Adrenal gland (tissue), 5 donors: ENCODE measurements at regions not wholly inside any gene's neighbourhood (a gene's known extent, or its start where the extent isn't known, plus 50 kb on each side); places are given as distances from the start of the nearest gene placed in this dataset.

Experiments
- POLR2A ChIP-seq, 2 donors: fragments of 450-650 bp; IDR thresholded peaks; one replicate each; pipeline ENCODE4 v1.6.1; 2017; ENCODE audit warnings: antibody characterized with exemption in 2 of 2, mild to moderate bottlenecking in 2 of 2, moderate library complexity in 1 of 2
- TF ChIP-seq, protein P1 (sequence below), 6 experiments: fragments of 450-650 bp in 4 of 6; fragments of 200-600 bp in 2 of 6; sonication (generic) in 1 of 6; IDR thresholded peaks; 1 replicate in 5 of 6; 2 replicates in 1 of 6; pipeline versions ENCODE4 v1.5.1 to v1.8.0; 2016 to 2021; ENCODE audit warnings: antibody characterized with exemption in 6 of 6, mild to moderate bottlenecking in 2 of 6, moderate library complexity in 1 of 6
- donor health status: DM: no; HTN: no; CAD: no.

DNA sequence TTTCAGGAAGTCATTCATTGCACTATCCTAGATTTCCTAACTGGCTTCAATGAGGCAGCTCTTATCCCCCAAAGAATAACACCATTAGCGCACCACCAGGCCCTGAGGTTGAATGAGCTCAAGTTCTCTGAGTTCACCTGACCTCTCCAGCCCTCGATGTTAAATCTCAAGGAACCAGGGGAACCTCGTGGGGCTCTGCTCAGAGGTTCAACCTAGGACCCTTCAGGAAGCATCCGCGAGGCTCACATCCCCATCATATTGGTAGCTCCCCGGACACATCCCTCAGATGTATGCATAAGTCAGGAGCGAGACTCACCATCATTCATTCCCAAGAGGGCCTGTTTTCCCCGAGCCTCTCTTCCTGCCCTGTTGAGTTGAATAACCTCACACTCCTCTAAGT lies 145.6 kb upstream of the KLHL29 start:
- TF ChIP-seq POLR2A (IDR thresholded peaks at IDR 0.05) = no peak
- TF ChIP-seq, protein P1, sequence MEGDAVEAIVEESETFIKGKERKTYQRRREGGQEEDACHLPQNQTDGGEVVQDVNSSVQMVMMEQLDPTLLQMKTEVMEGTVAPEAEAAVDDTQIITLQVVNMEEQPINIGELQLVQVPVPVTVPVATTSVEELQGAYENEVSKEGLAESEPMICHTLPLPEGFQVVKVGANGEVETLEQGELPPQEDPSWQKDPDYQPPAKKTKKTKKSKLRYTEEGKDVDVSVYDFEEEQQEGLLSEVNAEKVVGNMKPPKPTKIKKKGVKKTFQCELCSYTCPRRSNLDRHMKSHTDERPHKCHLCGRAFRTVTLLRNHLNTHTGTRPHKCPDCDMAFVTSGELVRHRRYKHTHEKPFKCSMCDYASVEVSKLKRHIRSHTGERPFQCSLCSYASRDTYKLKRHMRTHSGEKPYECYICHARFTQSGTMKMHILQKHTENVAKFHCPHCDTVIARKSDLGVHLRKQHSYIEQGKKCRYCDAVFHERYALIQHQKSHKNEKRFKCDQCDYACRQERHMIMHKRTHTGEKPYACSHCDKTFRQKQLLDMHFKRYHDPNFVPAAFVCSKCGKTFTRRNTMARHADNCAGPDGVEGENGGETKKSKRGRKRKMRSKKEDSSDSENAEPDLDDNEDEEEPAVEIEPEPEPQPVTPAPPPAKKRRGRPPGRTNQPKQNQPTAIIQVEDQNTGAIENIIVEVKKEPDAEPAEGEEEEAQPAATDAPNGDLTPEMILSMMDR (IDR thresholded peaks at IDR 0.05) = no peak
